GM12892 (cell line): ENCODE measurements at regions not wholly inside any gene's neighbourhood (a gene's known extent, or its start where the extent isn't known, plus 50 kb on each side); places are given as distances from the start of the nearest gene placed in this dataset.

ENCODE experiments used
- DNase-seq: peaks from one replicate; pipeline ENCODE4 v3.0.0; 2011; ENCODE audit not compliant: insufficient read length
- FAIRE-seq: peaks from 2 replicates; lab custom pipeline; 2011; peaks lifted over from hg19 to GRCh38; lab: Jason Lieb, UNC
- POLR2A ChIP-seq: IDR thresholded peaks from 2 replicates; pipeline ENCODE4 v1.6.1; 2011; ENCODE audit warnings: low read depth, low read length, control low read depth
- POLR2AphosphoS5 ChIP-seq: IDR thresholded peaks from 2 replicates; pipeline ENCODE4 v1.6.1; 2011; ENCODE audit warnings: low read depth, low read length, control low read depth
- TAF1 ChIP-seq: IDR thresholded peaks from 2 replicates; pipeline ENCODE4 v1.6.1; 2011; ENCODE audit warnings: low read depth, mild to moderate bottlenecking, control low read depth, low read length, borderline replicate concordance

- TF ChIP-seq POLR2A: no peak
- no peak for TF ChIP-seq POLR2AphosphoS5
- TF ChIP-seq TAF1: no peak
- FAIRE-seq (no peak), DNase-seq (no peak)
These were observed 336.8 kb downstream of the HDGFL1 start for GRCh38 chr6:22906091-22906549.

- FAIRE-seq (no peak), DNase-seq (no peak)
These were observed 337.7 kb downstream of the HDGFL1 start for GRCh38 chr6:22907085-22907484.

GRCh38 chr6:22910370-22910769, 341.0 kb downstream of the HDGFL1 start:
- no peak for FAIRE-seq
- no peak for TF ChIP-seq POLR2AphosphoS5
- TF ChIP-seq TAF1: no peak
- TF ChIP-seq POLR2A: no peak
- DNase-seq: no peak

More at GRCh38 chr6:22907085-22907484, 337.7 kb downstream of the HDGFL1 start:
- TF ChIP-seq TAF1 (no peak), POLR2A (no peak), POLR2AphosphoS5 (no peak)

GRCh38 chr6:22913612-22914011, 344.2 kb downstream of the HDGFL1 start:
- no peak for DNase-seq
- no peak for FAIRE-seq
- TF ChIP-seq POLR2A (no peak), POLR2AphosphoS5 (no peak), TAF1 (no peak)

- TF ChIP-seq POLR2AphosphoS5 (no peak), POLR2A (no peak), TAF1 (no peak)
- FAIRE-seq: no peak
- DNase-seq: no peak
These were observed 348.0 kb downstream of the HDGFL1 start for GRCh38 chr6:22917344-22917743.

- FAIRE-seq (no peak), DNase-seq (no peak)
- no peak for TF ChIP-seq POLR2A
- TF ChIP-seq TAF1: no peak
- TF ChIP-seq POLR2AphosphoS5: no peak
These were observed 352.5 kb downstream of the HDGFL1 start for GRCh38 chr6:22921828-22922227.

- no peak for FAIRE-seq
- DNase-seq: no peak
- TF ChIP-seq POLR2AphosphoS5: no peak
These were observed 356.0 kb downstream of the HDGFL1 start for GRCh38 chr6:22925304-22925835.

GRCh38 chr6:22925920-22926789, 356.8 kb downstream of the HDGFL1 start:
- DNase-seq: no peak
- FAIRE-seq: no peak
- TF ChIP-seq POLR2A (no peak), POLR2AphosphoS5 (no peak), TAF1 (no peak)

GRCh38 chr6:22926790-22927354, 357.5 kb downstream of the HDGFL1 start:
- DNase-seq (no peak), FAIRE-seq (no peak)
- TF ChIP-seq POLR2A (no peak), POLR2AphosphoS5 (no peak), TAF1 (no peak)

- TF ChIP-seq TAF1 (no peak), POLR2AphosphoS5 (no peak), POLR2A (no peak)
- FAIRE-seq (no peak), DNase-seq (no peak)
These were observed 359.4 kb downstream of the HDGFL1 start for GRCh38 chr6:22928775-22929174.

GRCh38 chr6:22929311-22929985, 360.1 kb downstream of the HDGFL1 start:
- TF ChIP-seq TAF1 (no peak), POLR2AphosphoS5 (no peak), POLR2A (no peak)
- DNase-seq (no peak), FAIRE-seq (peak; percentile 73)
